ENCODE measurements at regions not wholly inside any gene's neighbourhood (a gene's known extent, or its start where the extent isn't known, plus 50 kb on each side); places are given as distances from the start of the nearest gene placed in this dataset.
"Not testable (repeated sequence)": the region's sequence is repeated elsewhere in the genome, so short reads cannot be mapped to it uniquely, and the experiment has no call there.

DNA sequence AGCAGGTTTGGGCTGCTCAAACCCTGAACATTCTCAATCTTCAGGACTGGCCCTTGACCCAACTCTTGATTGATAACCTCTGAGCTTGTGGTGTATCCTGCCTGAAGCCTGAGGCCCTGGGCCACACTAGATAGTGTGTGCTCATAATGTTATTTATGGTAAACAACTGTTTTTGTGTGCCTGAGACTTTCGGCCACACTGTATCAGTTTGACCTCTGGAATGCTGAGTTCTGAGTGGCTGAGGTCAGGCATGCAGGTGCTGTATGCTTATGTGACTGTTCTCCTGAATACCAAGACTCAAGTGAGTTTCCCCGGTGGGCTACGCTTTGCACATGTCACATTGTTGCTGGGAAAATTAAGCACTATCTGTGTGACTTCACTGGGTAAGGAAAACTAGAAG is 82.2 kb upstream of the RMP24 start:
- H3K27me3 Mint-ChIP-seq: peaks cover 10% of the 10 kb centered on the region
- no peak overlapping the region for H3K4me3 Mint-ChIP-seq
- DNase-seq (ENCODE audit: extremely low spot score, unreplicated experiment): no peak
- H3K36me3 Mint-ChIP-seq: no peaks in the 10 kb centered on the region
- peaks cover 4% of the 10 kb centered on the region for H3K4me1 Mint-ChIP-seq (ENCODE audit: unreplicated experiment)
- peaks cover 5% of the 10 kb centered on the region for H3K9me3 Mint-ChIP-seq
- H3K27ac Mint-ChIP-seq: no peak overlapping the region
- TF ChIP-seq, protein P1, sequence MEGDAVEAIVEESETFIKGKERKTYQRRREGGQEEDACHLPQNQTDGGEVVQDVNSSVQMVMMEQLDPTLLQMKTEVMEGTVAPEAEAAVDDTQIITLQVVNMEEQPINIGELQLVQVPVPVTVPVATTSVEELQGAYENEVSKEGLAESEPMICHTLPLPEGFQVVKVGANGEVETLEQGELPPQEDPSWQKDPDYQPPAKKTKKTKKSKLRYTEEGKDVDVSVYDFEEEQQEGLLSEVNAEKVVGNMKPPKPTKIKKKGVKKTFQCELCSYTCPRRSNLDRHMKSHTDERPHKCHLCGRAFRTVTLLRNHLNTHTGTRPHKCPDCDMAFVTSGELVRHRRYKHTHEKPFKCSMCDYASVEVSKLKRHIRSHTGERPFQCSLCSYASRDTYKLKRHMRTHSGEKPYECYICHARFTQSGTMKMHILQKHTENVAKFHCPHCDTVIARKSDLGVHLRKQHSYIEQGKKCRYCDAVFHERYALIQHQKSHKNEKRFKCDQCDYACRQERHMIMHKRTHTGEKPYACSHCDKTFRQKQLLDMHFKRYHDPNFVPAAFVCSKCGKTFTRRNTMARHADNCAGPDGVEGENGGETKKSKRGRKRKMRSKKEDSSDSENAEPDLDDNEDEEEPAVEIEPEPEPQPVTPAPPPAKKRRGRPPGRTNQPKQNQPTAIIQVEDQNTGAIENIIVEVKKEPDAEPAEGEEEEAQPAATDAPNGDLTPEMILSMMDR (conservative IDR thresholded peaks at IDR 0.05): no peak

DNA sequence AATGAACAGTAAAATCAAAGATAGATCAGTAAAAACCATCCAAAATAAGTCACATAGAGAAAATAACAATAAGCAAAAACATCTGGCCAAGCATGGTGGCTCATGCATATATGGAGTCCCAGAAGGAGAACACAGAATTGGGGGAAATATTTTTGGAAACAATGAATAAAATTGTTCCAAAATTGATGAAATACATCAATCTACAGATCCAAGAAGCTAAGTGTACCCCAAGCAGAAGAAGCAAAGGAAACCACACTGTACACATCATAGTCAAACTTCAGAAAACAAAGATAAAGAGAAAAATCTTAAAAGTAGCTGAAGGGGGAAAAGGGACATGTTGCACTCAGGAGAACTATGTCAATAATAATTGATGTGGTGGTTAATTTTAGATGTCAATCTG is 80.4 kb upstream of the RMP24 start:
- Mint-ChIP-seq H3K36me3 (no peaks in the 10 kb centered on the region), H3K9me3 (peaks cover 5% of the 10 kb centered on the region), H3K4me3 (no peak overlapping the region), H3K4me1 (ENCODE audit: unreplicated experiment) (peaks cover 4% of the 10 kb centered on the region), H3K27ac (no peak overlapping the region), H3K27me3 (peaks cover 3% of the 10 kb centered on the region)
- no peak for DNase-seq (ENCODE audit: extremely low spot score, unreplicated experiment)
- TF ChIP-seq, protein P1 (conservative IDR thresholded peaks at IDR 0.05): no peak

DNA sequence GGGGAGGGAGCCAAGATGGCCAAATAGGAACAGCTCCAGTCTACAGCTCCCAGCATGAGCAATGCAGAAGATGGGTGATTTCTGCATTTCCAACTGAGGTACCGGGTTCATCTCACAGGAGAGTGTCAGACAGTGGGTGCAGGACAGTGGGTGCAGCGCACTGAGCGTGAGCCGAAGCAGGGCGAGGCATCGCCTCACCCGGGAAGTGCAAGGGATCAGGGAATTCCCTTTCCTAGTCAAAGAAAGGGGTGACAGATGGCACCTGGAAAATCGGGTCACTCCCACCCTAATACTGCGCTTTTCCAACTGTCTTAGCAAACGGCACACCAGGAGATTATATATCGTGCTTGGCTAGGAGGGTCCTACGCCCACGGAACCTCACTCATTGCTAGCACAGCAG is 75.0 kb upstream of the RMP24 start:
- H3K9me3 Mint-ChIP-seq; H3K4me1 Mint-ChIP-seq (ENCODE audit: unreplicated experiment); H3K36me3 Mint-ChIP-seq; H3K27me3 Mint-ChIP-seq; H3K4me3 Mint-ChIP-seq; H3K27ac Mint-ChIP-seq; DNase-seq (ENCODE audit: extremely low spot score, unreplicated experiment): not testable (repeated sequence)

DNA sequence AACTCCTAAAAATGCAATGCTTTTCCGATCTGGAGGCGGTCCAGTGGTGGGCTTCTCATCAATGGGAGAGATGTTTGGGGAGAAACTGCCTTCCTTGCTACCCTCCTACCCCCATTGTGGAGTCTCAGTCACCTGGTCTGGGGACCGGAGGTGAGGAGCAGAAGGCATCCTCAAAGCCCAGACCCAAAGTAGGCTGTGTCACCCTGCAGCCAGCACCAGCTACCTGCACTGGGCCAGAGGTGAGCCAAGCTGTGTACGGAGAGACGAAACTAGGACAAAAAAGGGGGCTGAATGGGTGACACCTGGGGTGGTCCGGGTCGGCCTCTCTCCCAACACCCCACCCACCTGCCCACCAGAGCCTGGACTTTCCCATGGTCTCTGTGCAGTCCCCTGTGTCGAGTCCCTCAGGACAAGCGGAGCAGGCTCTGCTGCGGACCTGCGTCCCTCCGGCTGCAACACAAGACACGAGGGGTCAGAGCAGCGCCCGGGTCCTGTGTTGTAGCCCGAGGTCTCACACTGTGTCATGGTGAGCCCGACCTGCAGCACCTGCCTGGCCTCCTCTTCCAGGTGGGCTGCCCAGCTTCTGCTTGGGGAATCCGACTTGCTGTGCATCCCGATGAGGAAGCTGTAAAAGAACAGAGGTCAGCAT is 68.0 kb upstream of the RMP24 start:
- Mint-ChIP-seq H3K36me3 (no peaks in the 10 kb centered on the region), H3K27ac (no peak overlapping the region), H3K9me3 (no peaks in the 10 kb centered on the region), H3K27me3 (no peaks in the 10 kb centered on the region), H3K4me1 (ENCODE audit: unreplicated experiment) (no peaks in the 10 kb centered on the region), H3K4me3 (no peak overlapping the region)
- DNase-seq (ENCODE audit: extremely low spot score, unreplicated experiment): no peak
- TF ChIP-seq, protein P1 (conservative IDR thresholded peaks at IDR 0.05): no peak

DNA sequence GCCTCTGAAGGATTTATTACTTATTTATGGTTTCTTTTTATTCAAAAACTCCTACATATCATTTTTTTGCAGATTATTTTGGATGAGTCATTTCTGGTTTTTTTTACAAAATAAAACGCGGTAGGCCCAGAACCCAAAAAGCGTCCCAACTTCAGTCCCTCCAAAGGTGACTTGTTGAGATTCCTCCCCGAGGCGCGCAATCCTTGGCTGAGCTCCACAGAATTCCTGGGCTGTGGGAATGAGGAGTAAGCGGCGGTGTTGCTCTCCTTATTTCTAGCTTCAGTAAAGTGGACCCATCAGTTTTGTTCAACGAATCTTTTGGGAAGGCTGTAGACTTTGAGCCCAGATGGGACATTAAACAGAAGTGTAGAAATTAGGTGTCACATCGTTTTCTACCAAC is 67.0 kb upstream of the RMP24 start:
- Mint-ChIP-seq H3K36me3 (no peaks in the 10 kb centered on the region), H3K27ac (no peak overlapping the region), H3K4me3 (no peak overlapping the region), H3K4me1 (ENCODE audit: unreplicated experiment) (no peaks in the 10 kb centered on the region), H3K9me3 (no peaks in the 10 kb centered on the region), H3K27me3 (no peaks in the 10 kb centered on the region)
- TF ChIP-seq, protein P1 (conservative IDR thresholded peaks at IDR 0.05): no peak
- no peak for DNase-seq (ENCODE audit: extremely low spot score, unreplicated experiment)

DNA sequence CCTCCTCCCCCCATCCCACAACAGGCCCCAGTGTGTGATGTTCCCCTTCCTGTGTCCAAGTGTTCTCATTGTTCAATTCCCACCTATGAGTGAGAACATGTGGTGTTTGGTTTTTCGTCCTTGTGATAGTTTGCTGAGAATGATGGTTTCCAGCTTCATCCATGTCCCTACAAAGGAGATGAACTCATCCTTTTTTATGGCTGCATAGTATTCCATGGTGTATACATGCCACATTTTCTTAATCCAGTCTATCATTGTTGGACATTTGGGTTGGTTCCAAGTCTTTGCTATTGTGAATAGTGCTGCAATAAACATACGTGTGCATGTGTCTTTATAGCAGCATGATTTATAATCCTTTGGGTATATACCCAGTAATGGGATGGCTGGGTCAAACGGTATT is 66.2 kb upstream of the RMP24 start:
- not testable (repeated sequence) for H3K27ac Mint-ChIP-seq; H3K36me3 Mint-ChIP-seq; DNase-seq (ENCODE audit: extremely low spot score, unreplicated experiment); H3K4me1 Mint-ChIP-seq (ENCODE audit: unreplicated experiment); H3K4me3 Mint-ChIP-seq; H3K9me3 Mint-ChIP-seq; H3K27me3 Mint-ChIP-seq

DNA sequence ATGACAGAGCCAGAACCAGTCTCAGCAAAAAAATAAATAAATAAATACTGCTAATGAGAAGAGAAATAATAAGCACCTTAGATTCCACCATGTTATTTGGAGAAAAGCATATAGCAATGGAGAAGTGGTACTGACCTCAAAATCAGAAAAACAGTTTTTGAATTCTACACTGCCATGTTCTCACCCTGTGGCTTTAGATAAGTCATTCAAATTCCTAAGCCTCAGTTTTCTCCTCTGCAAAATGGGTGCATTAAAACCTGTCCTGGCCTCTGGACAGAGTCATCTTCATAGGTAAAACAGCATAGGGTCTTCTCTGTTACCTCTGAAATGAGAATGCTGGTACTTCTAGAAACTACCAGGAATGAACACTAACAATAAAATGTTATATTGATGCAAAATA is 62.2 kb upstream of the RMP24 start:
- TF ChIP-seq, protein P1 (conservative IDR thresholded peaks at IDR 0.05): no peak
- no peaks in the 10 kb centered on the region for H3K9me3 Mint-ChIP-seq
- no peaks in the 10 kb centered on the region for H3K4me1 Mint-ChIP-seq (ENCODE audit: unreplicated experiment)
- no peaks in the 10 kb centered on the region for H3K27me3 Mint-ChIP-seq
- no peak for DNase-seq (ENCODE audit: extremely low spot score, unreplicated experiment)
- H3K36me3 Mint-ChIP-seq: no peaks in the 10 kb centered on the region
- no peak overlapping the region for H3K27ac Mint-ChIP-seq
- no peak overlapping the region for H3K4me3 Mint-ChIP-seq

Measured in type B pancreatic cell (in vitro differentiated cells).